Keratinocyte (primary cell): ENCODE measurements at regions not wholly inside any gene's neighbourhood (a gene's known extent, or its start where the extent isn't known, plus 50 kb on each side); places are given as distances from the start of the nearest gene placed in this dataset.

Experiments used
- CTCF ChIP-seq, 3 experiments: IDR thresholded peaks in 1 of 3; conservative IDR thresholded peaks in 1 of 3; optimal IDR thresholded peaks in 1 of 3; 2 replicates in 2 of 3; 3 replicates in 1 of 3; pipeline versions ENCODE3 to v1.5.1; 2011; ENCODE audit warnings: low read length in 3 of 3, mild to moderate bottlenecking in 3 of 3, moderate library complexity in 2 of 3, control low read depth in 1 of 3, inconsistent platforms in 1 of 3; ENCODE audit not compliant: insufficient read depth in 2 of 3; ENCODE audit errors: extremely low read depth in 1 of 3
- EZH2 ChIP-seq: IDR thresholded peaks from one replicate; pipeline ENCODE4 v1.6.1; 2012; ENCODE audit warnings: inconsistent platforms, mild to moderate bottlenecking, low read length, moderate library complexity

DNA sequence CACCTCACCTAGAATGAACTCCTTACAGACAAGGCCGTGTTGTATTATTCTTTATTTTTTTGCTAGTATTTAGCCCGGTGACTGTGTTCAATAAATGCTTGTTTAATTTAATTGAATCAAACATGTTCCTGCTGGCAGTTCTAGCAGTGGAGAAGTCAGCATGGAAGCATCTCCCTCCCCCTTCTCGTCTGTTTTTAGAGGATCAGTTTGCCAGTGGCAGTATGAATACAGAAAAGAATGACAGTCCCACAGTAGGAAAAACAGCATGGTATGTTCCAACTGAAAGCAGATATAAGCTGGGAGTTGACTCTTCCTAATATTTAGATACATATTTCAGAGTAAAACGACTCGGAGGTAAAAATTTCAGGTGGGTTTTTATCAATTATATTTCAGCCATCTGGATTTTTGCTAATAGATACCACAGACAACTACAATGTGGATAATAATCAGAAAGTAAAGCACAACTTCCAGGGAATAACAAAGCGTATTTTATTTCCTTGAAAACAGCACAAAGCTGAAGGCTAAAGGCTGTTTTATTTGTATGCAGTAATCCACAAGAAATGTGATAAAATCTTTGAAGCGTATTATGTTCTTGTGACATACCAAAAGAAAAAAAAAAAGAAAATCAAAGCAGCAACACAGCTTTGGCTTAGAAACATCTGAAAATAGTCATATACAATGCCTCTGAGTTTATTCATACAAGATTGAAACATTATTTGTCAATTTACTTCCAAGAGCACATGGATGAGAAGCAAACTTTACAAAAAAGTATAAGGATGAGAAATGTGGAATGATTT is 244.5 kb upstream of the KCNMB2 start:
- no peak for TF ChIP-seq CTCF (optimal IDR thresholded peaks at IDR 0.05 in 1 of 3, IDR thresholded peaks at IDR 0.05 in 1 of 3, conservative IDR thresholded peaks at IDR 0.05 in 1 of 3; ENCODE audit: extremely low read depth in 1 of 3, insufficient read depth in 2 of 3, low read length in 3 of 3)
- TF ChIP-seq EZH2: no peak
